ENCODE measurements at regions not wholly inside any gene's neighbourhood (a gene's known extent, or its start where the extent isn't known, plus 50 kb on each side); places are given as distances from the start of the nearest gene placed in this dataset.

DNA sequence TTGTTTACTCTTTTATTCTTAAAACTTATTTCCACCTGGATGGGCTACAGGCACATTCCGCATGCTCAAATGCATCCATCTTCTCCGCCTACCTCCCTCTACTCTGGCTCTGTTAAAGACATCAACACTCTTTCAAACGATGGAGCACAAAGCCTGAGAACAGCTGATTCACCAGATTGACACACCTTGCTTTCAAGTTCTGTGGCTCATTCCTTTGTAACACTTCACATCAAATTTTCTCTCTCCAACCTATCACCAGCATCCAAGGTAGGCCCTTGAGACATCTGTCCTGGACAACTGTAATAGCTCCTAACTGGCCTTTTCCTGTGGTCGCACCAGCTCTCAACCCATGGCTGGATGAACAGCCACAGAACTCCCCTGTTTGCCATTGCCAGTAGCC, 274.5 kb downstream of the BCL11A start:
- no peak overlapping the region for H2AFZ ChIP-seq (ENCODE audit: low read depth, low read length)
- TF ChIP-seq EZH2phosphoT487 (IDR thresholded peaks at IDR 0.05; ENCODE audit: low read depth) = no peak
- TF ChIP-seq, protein P1, sequence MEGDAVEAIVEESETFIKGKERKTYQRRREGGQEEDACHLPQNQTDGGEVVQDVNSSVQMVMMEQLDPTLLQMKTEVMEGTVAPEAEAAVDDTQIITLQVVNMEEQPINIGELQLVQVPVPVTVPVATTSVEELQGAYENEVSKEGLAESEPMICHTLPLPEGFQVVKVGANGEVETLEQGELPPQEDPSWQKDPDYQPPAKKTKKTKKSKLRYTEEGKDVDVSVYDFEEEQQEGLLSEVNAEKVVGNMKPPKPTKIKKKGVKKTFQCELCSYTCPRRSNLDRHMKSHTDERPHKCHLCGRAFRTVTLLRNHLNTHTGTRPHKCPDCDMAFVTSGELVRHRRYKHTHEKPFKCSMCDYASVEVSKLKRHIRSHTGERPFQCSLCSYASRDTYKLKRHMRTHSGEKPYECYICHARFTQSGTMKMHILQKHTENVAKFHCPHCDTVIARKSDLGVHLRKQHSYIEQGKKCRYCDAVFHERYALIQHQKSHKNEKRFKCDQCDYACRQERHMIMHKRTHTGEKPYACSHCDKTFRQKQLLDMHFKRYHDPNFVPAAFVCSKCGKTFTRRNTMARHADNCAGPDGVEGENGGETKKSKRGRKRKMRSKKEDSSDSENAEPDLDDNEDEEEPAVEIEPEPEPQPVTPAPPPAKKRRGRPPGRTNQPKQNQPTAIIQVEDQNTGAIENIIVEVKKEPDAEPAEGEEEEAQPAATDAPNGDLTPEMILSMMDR (IDR thresholded peaks at IDR 0.05; ENCODE audit: low read depth, low read length) = no peak
- H3K9me3 ChIP-seq (ENCODE audit: insufficient read depth, low read length) = peaks cover 7% of the 10 kb centered on the region; the same call in 1 of the 2 replicates
- H3K4me2 ChIP-seq (ENCODE audit: low read length) = no peak overlapping the region
- H3K4me1 ChIP-seq (ENCODE audit: low read length) = no peaks in the 10 kb centered on the region
- H3K4me3 ChIP-seq (ENCODE audit: low read length) = no peak overlapping the region
- no peak overlapping the region for H3K27ac ChIP-seq (ENCODE audit: low read length)
- H3K9ac ChIP-seq (ENCODE audit: low read length) = no peak overlapping the region
- H3K79me2 ChIP-seq (ENCODE audit: low read length) = no peaks in the 10 kb centered on the region
- no peaks in the 10 kb centered on the region for H4K20me1 ChIP-seq (ENCODE audit: insufficient read depth, low read length)
- peaks cover 7% of the 10 kb centered on the region for H3K36me3 ChIP-seq (replicated peaks; ENCODE audit: low read depth, low read length)
- no peaks in the 10 kb centered on the region for H3K27me3 ChIP-seq (ENCODE audit: low read depth, low read length)

DNA sequence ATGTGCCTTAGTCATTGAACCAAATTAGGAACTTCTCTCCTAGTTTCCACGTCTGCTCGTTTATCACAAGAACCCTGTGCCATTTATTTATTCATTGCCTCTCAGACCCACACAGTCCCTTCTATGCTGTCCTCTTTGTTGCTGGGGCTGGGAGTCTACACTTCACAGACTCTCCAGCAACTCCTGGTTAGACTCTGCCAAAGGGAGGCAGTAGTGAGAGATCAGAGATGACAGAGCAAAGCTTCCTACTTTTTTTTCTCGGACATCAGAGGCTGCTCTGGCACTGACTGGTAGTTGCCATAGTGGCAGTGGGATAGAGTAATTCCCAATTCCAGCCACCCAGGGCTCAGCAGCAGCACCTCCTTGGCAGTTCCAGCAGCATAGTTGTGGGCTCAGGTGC, 277.5 kb downstream of the BCL11A start:
- Histone ChIP-seq H4K20me1 (ENCODE audit: insufficient read depth, low read length) (no peaks in the 10 kb centered on the region), H2AFZ (ENCODE audit: low read depth, low read length) (no peak overlapping the region), H3K79me2 (ENCODE audit: low read length) (no peaks in the 10 kb centered on the region), H3K9me3 (ENCODE audit: insufficient read depth, low read length) (peaks cover 7% of the 10 kb centered on the region; the same call in 1 of the 2 replicates), H3K4me1 (ENCODE audit: low read length) (no peaks in the 10 kb centered on the region), H3K27me3 (ENCODE audit: low read depth, low read length) (no peaks in the 10 kb centered on the region), H3K9ac (ENCODE audit: low read length) (no peak overlapping the region), H3K36me3 (replicated peaks; ENCODE audit: low read depth, low read length) (peaks cover 7% of the 10 kb centered on the region), H3K4me2 (ENCODE audit: low read length) (no peak overlapping the region), H3K27ac (ENCODE audit: low read length) (no peak overlapping the region), H3K4me3 (ENCODE audit: low read length) (no peak overlapping the region)
- TF ChIP-seq, protein P1 (IDR thresholded peaks at IDR 0.05; ENCODE audit: low read depth, low read length) = no peak; the same call in 1 of the 2 replicates
- no peak for TF ChIP-seq EZH2phosphoT487 (IDR thresholded peaks at IDR 0.05; ENCODE audit: low read depth)

DNA sequence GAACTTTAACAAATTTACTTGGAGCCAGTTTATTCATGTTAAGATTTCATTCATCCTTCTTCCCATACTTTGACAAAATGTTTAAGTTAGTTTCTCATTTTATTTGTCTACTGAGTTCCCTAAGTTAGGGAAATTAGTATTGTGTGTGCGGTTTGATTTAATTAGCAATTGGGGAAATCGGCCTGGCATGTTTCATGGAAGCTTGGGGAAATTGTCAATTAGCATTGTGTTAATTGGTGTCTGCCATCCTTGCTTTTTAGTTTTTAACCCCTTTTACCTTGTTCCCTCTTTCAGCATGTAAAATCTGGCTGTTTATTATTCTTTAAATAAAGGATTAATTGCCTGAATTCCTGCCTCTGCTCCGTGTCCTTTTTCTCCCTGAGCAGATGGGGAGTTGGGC, 279.6 kb downstream of the BCL11A start:
- H3K79me2 ChIP-seq (ENCODE audit: low read length) = no peaks in the 10 kb centered on the region
- H3K27ac ChIP-seq (ENCODE audit: low read length) = no peak overlapping the region
- no peaks in the 10 kb centered on the region for H4K20me1 ChIP-seq (ENCODE audit: insufficient read depth, low read length)
- H3K27me3 ChIP-seq (ENCODE audit: low read depth, low read length) = no peaks in the 10 kb centered on the region
- no peak overlapping the region for H3K4me2 ChIP-seq (ENCODE audit: low read length)
- H2AFZ ChIP-seq (ENCODE audit: low read depth, low read length) = no peak overlapping the region
- H3K4me3 ChIP-seq (ENCODE audit: low read length) = no peak overlapping the region
- H3K4me1 ChIP-seq (ENCODE audit: low read length) = no peaks in the 10 kb centered on the region
- no peak for TF ChIP-seq EZH2phosphoT487 (IDR thresholded peaks at IDR 0.05; ENCODE audit: low read depth)
- TF ChIP-seq, protein P1 (IDR thresholded peaks at IDR 0.05; ENCODE audit: low read depth, low read length) = no peak
- no peak overlapping the region for H3K9ac ChIP-seq (ENCODE audit: low read length)
- H3K36me3 ChIP-seq (replicated peaks; ENCODE audit: low read depth, low read length) = peaks cover 7% of the 10 kb centered on the region
- H3K9me3 ChIP-seq (ENCODE audit: insufficient read depth, low read length) = peaks cover 7% of the 10 kb centered on the region; the same call in 1 of the 2 replicates

DNA sequence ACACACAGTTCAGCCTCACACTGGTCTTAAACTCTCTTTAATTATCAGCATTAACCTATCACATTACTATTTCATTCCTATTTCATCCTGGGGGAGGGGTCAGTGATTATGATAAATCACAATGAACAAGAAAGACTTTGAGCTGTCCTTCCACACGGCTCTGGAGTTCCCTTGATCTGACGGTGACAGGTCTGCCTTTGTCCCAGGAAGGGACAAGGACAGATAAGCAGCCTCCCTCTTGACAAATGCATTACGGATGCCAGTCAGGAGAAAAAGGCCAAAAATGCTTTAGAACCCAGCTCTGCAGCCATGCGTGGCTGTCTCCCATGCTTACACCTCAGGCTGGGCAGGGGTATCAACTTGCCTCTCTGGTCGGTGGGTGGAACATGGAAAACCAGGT, 281.7 kb downstream of the BCL11A start:
- Histone ChIP-seq H3K9me3 (ENCODE audit: insufficient read depth, low read length) (peaks cover 7% of the 10 kb centered on the region; the same call in 1 of the 2 replicates), H3K79me2 (ENCODE audit: low read length) (no peaks in the 10 kb centered on the region), H3K4me1 (ENCODE audit: low read length) (no peaks in the 10 kb centered on the region), H3K9ac (ENCODE audit: low read length) (no peak overlapping the region), H3K27me3 (ENCODE audit: low read depth, low read length) (no peaks in the 10 kb centered on the region), H3K4me3 (ENCODE audit: low read length) (no peak overlapping the region), H3K36me3 (replicated peaks; ENCODE audit: low read depth, low read length) (peaks cover 7% of the 10 kb centered on the region), H4K20me1 (ENCODE audit: insufficient read depth, low read length) (no peaks in the 10 kb centered on the region), H3K27ac (ENCODE audit: low read length) (no peak overlapping the region), H2AFZ (ENCODE audit: low read depth, low read length) (no peak overlapping the region), H3K4me2 (ENCODE audit: low read length) (no peak overlapping the region)
- TF ChIP-seq, protein P1 (IDR thresholded peaks at IDR 0.05; ENCODE audit: low read depth, low read length) = no peak
- no peak for TF ChIP-seq EZH2phosphoT487 (IDR thresholded peaks at IDR 0.05; ENCODE audit: low read depth)

Measured in OCI-LY3 (cell line).